ENCODE measurements at regions not wholly inside any gene's neighbourhood (a gene's known extent, or its start where the extent isn't known, plus 50 kb on each side); places are given as distances from the start of the nearest gene placed in this dataset.
"Not testable (repeated sequence)": the region's sequence is repeated elsewhere in the genome, so short reads cannot be mapped to it uniquely, and the experiment has no call there.

DNA sequence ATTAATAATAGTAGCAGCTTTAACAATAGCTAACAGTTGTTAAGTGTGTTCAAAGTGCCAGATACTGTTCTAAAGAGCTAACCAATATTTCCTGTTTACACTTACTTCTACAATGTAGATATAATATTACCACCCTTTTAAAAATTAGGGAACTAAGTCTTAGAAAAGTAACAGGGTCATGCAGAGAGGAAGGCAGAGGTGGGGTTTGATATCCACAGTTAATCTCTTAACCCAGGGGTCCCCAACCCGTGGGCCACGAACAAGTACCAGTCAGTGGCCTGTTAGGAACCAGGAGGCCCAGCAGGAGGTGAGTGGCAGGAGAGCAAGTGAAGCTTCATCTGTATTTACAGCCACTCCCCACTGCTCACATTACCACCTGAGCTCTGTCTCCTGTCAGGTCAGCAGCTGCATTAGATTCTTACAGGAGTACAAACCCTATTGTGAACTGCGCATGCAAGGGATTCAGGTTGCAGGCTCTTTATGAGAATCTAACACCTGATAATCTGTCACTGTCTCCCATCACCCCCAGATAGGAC lies 89.1 kb downstream of the ACTL7B start:
- intact Hi-C loops (cut with micrococcal nuclease), result loop anchor here (10.0 kb wide), 2 partner anchors 188 to 1282 kb away; partner anchors contain the start of gene KLF4

DNA sequence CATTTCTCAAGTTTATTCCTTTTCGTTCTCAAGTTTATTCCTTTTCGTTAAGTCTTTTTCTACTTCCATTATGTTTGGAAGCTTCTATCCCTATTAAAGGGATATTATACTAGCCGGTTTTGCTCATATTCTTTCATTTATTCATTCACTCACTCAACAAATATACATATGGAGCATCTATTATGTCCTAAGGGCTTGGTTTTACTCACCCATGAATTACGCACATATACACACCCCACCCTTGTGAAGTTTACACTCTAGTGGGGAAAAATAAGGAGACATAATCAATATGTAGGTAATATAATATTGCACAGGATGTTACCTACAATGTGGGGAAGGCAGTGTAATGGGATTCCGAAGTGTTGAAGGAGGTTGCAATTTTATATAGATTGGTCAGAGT lies 90.5 kb downstream of the ACTL7B start:
- intact Hi-C loops (cut with micrococcal nuclease), result loop anchor here (10.0 kb wide), 2 partner anchors 190 to 1280 kb away; partner anchors contain the start of gene KLF4

DNA sequence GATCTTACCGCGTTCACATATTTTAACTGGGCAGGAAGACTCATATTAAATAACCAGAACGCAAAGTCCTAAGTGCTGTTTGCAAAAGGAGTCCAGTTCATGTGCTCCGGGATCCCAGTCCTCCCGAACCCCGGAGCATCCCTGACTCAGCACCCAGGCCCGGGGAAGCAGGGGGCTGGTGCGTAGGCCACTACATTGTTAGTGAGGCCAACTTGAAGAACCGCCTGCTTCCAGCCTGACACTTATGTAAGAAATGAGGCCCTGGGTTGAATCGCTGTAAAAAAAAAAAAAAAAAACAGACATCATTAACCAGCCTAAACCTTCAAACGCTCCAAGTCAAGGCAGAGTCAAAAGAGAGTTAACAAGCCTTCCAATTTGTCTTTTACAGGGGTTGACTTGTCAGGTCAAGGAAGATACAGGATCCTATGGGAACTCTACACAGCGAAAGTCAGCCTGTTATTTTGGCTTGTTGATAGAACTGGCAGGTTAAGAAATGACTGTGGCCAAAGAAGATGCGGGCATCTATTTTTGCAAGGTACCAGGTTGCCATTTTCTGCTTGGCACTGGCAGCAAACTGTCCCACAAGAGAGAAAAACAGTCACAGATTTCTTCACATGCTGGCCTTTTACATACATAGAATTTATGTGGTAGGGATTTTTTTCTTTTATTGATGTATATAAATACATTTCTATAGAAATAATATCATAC lies 93.3 kb downstream of the ACTL7B start:
- intact Hi-C loops (cut with micrococcal nuclease), result loop anchor here (10.0 kb wide), 2 partner anchors 192 to 1278 kb away; partner anchors contain the start of gene KLF4

DNA sequence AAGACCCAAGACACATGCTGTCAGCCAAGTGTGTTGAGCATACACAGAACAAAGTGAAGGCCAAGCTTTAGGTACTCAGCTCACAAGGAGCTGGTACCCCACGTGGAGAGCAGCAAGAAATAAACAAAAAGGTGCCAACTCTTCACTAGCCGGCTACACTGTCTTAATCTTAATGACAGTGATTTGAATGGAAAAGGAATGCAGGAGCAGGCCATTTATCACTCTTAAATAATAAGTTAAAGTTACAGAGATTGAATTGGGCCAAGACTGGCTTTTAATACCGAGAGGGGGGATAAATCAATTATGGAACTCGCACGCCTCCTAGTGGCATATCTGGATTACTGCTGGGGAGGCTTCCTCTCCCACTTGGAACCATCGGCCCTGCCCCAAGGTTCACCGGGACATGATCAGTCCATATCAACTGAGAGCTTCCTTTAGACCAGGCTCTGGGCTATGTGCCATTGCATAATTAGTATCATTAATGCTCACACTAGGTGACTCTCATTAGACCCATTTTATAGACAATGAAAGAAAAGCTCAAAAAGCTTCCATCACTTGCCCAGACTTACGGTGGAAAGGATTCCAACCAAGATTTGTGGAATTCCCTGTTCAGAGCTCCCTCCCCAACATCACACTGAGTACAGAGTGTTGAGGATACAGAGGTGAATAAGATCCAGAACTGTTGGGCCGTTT lies 94.0 kb downstream of the ACTL7B start:
- intact Hi-C loops (cut with micrococcal nuclease), result loop anchor here (2.0 to 10.0 kb wide), 3 partner anchors 193 to 1339 kb away; partner anchors contain the start of gene KLF4

DNA sequence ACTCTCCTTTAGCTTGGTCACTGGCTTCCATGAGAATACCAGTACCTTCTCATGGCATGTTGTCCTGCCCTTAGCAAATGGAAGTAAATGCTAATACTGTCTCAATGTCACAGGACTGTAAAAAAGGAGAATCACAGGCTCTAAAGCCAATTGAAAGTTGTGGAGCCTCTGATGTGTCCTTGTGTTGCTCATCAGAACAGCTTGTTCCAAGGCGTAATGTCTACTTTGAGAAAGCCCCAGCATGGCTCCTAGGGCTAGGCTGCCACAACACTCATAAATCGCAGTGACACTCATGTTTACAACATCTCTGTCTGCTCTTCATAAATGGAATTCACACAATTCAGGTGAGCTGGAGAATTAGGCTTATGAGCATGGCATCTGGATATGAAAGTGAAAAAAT lies 94.9 kb downstream of the ACTL7B start:
- intact Hi-C loops (cut with micrococcal nuclease), result loop anchor here (2.0 to 10.0 kb wide), 3 partner anchors 194 to 1338 kb away; partner anchors contain the start of gene KLF4

DNA sequence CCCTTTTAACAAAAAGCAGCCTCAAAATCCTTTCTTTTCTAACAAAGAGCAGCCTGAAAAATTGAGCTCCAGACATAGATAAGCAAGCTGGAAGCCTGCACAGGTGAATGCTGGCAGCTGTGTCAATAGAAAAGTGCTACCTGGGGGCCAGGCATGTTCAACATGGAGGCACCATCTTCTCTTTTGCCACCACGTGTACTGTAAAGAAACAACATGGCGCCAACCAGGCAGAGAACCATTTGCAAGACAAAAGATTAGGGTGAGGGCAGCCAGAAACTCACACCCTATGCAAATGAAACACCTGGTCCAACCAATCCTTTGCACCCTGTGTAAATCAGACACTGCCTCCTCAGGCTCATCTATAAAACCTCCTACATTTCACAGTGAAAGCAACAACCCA lies 96.0 kb downstream of the ACTL7B start:
- intact Hi-C loops (cut with micrococcal nuclease), result loop anchor here (2.0 to 10.0 kb wide), 3 partner anchors 195 to 1337 kb away; partner anchors contain the start of gene KLF4

DNA sequence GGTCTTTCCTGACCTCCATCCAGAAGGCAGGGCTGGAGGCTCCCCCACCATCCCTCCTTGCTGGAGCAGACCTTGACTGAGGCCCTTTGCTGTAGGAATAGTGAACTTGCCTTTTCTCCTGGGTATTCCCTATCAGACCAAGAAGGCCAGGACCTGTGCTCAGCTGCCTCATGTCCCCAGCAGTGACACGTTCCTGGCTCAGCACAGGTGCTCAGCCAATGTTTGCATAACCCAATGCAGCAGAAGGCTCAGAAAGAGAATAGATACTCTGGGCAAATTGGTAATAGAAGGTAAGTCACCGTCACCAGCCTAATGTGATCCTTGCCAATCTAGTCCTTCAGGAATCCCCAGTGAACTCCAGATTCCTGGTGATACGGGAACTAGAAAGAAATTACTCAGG lies 96.4 kb downstream of the ACTL7B start:
- intact Hi-C loops (cut with micrococcal nuclease), result no loop called here

DNA sequence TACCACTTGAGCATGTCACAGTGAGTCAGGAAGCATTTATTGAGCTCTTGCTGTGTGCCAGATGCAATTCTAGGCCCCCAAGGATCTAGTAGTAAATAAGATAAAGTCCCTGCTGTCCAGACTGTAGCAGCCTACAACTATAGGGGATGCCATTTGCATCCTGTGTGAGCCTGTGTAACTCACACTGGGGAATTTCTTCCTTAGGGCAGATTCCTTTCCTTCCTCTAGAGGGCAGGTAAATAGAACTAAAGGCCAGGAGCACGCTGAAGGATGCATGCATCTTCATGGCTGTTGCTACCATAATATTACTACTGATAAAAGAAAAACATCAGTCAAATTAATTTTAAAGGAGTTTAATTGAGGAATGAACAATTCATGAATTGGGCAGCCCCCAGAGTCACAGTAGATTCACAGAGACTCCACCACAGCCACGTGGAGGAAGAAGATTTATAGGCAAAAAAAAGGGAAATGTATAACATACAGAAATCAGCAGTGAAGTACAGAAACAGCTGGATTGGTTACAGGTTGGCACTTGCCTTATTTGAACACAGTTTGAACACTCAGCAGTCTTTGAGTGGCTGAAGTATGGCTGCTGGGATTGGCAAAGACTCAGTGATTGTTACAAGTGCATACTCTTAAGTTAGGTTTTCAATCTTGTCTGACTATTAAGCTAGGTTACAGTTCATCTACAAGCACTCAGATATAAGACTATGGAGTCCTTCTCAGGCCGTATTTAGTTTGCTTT lies 98.9 kb downstream of the ACTL7B start:
- intact Hi-C loops (cut with micrococcal nuclease), result no loop called here

DNA sequence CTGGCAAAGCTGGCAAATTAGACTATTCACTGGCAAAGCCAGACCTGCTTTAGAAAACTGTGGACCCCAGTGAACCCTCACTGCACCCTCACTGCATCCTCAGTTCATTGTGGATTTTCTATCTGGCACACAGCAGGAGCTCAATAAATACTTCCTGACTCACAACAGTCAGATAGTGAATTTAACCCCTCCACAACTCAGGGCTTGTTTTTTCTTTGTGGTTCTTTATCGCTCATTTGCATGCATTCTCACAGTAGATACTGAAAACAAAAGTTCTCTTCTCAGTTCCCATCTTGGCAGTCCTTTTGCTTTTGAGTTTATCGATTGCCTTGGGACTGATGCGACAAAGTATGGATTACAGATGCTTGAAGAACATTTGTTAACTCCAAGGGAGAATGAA lies 99.8 kb downstream of the ACTL7B start:
- intact Hi-C loops (cut with micrococcal nuclease), result no loop called here

DNA sequence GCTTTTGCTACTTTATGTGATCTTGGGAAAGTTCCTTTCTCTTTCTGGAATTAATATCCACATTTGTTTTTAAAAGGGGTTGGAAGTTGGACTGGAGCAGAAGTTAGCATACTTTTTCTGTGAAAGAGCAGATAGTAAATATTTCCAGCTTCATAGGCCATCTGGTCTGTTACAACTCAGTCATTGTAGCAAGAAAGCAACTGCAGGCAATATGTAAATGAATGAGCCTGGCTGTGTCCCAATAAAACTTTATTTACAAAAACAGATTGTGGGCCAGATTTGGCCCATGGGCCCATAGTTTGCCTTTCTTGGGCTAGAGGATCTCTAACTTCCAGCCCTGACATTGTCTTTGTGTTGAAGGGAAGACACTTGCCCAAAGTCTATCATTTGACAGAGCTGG lies 104.4 kb downstream of the ACTL7B start:
- intact Hi-C loops (cut with micrococcal nuclease), result no loop called here

DNA sequence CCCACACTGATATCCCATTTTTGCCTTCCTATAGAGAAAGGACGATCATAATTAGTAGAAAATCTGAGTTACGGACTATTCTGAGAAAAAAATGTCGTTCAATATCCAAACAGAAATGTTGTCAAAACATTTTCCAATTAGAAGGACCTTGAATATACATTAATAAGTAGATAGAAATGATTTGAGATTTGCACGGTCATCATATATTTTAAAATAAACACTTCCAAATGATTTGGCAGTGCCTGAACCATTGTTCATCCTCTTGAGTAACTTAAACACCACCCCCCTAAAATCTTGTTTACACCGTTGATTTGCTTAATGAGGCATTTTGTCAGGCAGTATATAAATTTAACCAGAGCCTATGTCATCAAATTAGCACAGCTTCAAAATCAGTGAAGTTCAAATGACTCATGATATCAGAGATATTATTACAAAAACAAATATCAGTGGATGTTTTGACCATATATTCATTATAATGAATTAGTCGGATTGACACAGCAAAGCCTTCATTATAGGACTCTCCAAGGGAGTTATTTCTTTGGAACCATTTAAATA lies 105.0 kb downstream of the ACTL7B start:
- intact Hi-C loops (cut with micrococcal nuclease), result no loop called here

DNA sequence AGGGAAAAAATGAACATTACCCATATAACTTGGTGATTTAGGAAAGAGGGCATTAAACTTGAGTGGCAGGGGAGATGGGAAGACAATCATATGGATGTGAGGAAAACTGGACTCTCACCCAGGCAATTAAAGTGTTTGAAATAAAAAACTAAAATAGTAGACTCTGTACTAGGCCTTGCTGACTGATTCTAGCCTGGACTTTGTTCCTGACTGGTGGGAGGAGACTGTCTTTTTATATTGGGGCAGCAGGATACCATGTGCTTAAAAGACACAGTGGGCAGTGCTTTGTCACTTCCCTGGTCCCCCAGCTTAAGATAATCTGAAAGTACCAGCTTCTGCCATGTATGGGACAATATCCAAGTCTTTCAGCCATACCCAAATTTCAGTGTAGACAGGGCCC lies 107.0 kb downstream of the ACTL7B start:
- intact Hi-C loops (cut with micrococcal nuclease), result no loop called here

DNA sequence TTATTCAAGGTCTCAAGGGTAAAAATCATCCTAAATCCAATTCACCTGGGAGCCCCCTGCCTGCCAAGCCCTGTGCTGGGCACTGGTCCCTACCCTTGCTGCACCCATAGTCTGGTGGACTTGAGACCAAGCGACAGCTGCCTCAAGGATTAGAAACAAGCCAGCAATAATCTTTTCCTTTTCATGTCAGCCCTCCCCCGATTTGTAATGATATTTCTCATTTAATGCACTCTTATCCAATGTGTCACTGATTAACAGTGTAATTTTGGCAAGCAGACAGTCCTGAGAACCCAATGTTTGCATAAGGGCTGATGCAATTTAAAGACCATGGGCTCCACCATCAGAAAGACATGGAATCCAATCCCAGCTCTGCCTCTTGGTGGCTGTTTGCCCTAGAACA lies 108.9 kb downstream of the ACTL7B start:
- intact Hi-C loops (cut with micrococcal nuclease), result no loop called here

DNA sequence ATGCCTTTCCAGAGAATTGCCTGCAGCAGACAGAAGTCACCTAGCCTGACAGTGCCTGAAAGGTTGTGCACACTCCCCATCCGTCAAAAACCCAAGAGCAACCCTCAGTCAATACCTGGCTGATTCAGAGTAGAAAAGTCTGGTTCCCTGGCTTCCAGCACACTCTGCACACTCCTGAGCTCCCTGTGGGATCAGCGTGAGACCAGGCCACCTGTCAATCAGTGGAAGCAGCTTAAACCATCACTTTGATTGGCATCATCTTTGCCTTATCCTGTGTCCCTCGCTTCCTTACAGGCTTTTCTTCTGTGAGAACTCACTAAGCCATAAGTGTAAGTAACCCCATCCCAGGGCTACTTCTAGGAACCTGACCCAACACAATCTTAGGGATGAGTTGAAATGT lies 109.8 kb downstream of the ACTL7B start:
- intact Hi-C loops (cut with micrococcal nuclease), result no loop called here

DNA sequence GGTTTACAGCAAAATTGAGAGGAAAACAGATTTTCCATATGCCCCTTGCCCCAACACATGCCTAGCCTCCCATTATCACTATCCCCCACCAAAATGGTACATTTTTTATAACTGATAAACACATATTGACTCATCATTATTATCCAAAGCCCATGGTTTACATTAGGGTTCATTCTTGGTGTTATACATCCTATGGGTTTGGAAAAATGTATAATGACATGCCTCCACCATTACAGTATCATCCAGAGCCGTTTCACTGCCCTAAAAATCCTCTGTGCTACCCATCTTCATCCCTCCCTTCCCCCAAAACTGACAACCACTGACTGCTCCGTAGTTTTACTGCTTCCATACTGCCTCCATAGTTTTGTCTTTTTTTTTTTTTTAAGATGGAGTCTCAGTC lies 111.1 kb downstream of the ACTL7B start:
- intact Hi-C loops (cut with micrococcal nuclease), result no loop called here

DNA sequence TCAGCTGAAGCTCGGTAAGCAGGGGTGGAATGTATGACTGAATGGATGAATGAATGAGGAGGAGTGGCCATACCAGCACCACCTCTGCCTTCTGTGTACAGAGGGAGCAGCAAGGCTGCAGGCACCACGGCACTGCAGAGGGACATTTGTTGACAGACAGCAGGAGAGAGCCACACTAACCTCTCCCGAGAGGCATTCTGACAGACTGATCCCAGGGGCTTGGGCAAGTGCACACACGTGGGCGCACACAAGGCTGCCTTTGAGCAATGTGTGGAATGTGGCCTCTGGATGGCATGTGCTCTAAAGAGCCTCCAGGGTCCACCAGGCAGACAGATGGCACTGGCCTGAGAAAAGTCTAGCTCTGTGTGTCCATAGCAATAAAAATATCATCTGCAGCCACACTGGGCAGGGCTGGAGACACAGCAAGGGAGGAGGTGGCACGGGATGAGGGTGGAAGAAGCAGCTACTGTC lies 111.8 kb downstream of the ACTL7B start:
- intact Hi-C loops (cut with micrococcal nuclease), result no loop called here

DNA sequence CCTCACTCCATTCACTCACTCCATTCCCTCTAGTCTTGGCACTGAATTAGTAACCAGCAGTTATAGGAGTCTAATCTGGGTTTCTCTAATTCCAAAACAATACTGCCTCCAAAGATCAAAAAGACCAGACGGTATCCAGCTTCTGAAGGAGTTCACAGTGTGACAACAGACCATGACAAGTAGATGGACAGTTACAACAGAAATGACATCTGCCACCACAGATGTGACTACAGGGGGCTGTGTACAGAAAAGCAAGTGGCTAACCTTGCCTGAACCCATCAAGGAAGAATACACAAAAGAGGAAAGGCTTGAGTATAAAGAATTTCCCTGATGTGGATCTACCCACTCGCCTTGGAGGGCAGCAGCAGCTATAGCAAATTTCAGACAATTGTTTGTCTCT lies 112.4 kb downstream of the ACTL7B start:
- intact Hi-C loops (cut with micrococcal nuclease), result no loop called here

DNA sequence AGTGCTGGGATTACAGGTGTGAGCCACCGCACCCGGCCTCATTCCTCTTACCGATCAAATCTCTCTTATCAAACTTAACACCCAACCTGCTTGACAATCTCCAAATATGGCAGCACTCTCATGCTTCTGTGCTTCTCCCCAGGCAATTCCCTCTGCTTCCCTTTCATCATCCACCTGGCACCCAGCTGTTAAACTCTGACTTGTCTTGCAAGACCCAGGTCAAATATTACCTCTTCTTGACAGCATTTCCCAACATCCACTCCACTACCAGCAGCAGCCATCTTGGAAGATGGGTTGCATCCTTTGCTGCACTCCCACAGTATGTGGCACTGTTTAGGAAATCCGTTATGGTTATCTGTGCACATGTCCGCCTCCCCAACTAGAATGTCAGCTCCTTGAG lies 113.6 kb downstream of the ACTL7B start:
- intact Hi-C loops (cut with micrococcal nuclease), result no loop called here

DNA sequence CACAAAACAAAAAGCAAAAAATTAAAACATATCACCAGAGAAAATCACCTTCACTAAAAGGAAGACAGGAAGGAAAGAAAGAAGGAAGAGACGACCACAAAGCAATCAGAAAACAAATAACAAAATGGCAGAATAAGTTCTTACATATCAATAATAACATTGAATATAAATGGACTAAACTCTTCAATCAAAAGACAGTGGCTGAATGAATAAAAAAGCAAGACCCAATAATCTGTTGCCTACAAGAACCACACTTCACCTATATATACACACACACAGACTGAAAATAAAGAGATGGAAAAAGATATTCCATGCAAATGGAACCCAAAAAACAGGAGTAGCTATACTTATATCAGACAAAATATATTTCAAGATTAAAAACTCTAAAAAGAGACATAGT lies 124.5 kb downstream of the ACTL7B start:
- intact Hi-C loops (cut with micrococcal nuclease), result not testable (repeated sequence)

DNA sequence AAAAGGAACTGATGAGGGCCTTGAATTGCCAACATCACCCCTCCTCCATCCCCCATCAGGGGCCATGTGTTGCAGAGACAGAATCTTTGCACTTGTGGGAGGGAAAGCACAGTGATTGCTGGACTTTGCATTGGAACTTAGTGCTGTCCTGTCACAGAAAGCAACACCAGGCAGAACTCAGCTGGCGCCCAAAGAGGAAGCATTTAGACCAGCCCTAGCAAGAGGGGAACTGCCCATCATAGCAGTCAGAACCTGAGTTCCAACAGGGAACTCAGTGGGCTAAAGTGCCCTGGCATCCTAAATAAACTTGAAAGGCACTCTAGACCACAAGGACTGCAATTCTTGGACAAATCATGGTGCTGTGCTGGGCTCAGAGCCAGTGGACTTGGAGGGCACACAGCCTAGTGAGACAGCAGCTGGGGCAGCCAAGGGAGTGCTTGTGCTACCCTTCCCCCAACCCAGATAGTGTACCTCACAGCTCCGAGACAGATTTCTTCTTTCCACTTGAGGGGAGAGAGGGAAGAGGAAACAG lies 128.1 kb downstream of the ACTL7B start:
- intact Hi-C loops (cut with micrococcal nuclease), result no loop called here

DNA sequence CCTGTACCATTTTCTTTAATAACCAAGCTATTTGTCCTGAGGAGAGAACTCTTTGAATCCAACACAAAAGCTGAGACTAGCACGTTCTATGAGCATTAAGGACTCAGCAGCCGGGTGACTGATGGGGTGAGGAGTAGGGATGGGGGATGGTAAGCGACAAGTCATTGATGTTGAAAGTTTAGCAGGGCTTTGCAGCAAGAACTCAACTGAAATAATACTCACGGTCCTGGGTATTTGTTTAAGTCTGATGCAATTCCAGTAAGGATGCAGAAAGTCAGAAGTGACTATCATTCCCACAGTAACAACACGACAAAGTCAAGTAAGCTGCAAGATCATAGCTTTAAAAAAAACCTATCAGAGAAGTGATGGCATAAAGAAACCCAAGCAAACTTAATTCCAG lies 131.1 kb downstream of the ACTL7B start:
- intact Hi-C loops (cut with micrococcal nuclease), result no loop called here

All from T-helper 2 cell treated with Interferon-gamma antibody and Interleukin-4, amounts not matched to agents 100 ng/mL and 5 ng/mL, for 36 hours (primary cell).